H9 (cell line): ENCODE measurements at regions not wholly inside any gene's neighbourhood (a gene's known extent, or its start where the extent isn't known, plus 50 kb on each side); places are given as distances from the start of the nearest gene placed in this dataset.

ENCODE experiments used
- DNase-seq: peaks from one replicate; pipeline ENCODE4 v3.0.0-alpha.2; 2017
- H2AFZ ChIP-seq: one replicate; pipeline ENCODE4 v1.6.1; 2013; ENCODE audit warnings: mild to moderate bottlenecking, low read length, control low read depth, moderate library complexity
- H2AK5ac ChIP-seq: 2 replicates; pipeline ENCODE4 v1.6.1; 2013; ENCODE audit warnings: low read length, control low read depth, mixed read lengths; ENCODE audit not compliant: insufficient read length
- H2BK120ac ChIP-seq: one replicate; pipeline ENCODE4 v1.6.1; 2013; ENCODE audit warnings: low read depth, mild to moderate bottlenecking, low read length, control low read depth, inconsistent platforms; ENCODE audit not compliant: poor library complexity, severe bottlenecking
- H2BK12ac ChIP-seq: 2 replicates; pipeline ENCODE4 v1.6.1; 2013; ENCODE audit warnings: low read length, control low read depth, mixed read lengths, low read depth; ENCODE audit not compliant: insufficient read length
- H2BK15ac ChIP-seq: 2 replicates; pipeline ENCODE4 v1.6.1; 2013; ENCODE audit warnings: low read depth, low read length, control low read depth
- H2BK20ac ChIP-seq: one replicate; pipeline ENCODE4 v1.6.1; 2013; ENCODE audit warnings: low read depth, mild to moderate bottlenecking, low read length, control low read depth, inconsistent platforms; ENCODE audit not compliant: poor library complexity, severe bottlenecking
- H2BK5ac ChIP-seq: 2 replicates; pipeline ENCODE4 v1.6.1; 2013; ENCODE audit warnings: low read length, control low read depth, mixed read lengths; ENCODE audit not compliant: insufficient read length
- H3K14ac ChIP-seq: 2 replicates; pipeline ENCODE4 v1.6.1; 2013; ENCODE audit warnings: low read length, control low read depth; ENCODE audit not compliant: insufficient read depth
- H3K18ac ChIP-seq: 2 replicates; pipeline ENCODE4 v1.6.1; 2013; ENCODE audit warnings: low read depth, mild to moderate bottlenecking, mixed read lengths, low read length, control low read depth; ENCODE audit not compliant: insufficient read length
- H3K23ac ChIP-seq: 2 replicates; pipeline ENCODE4 v1.6.1; 2013; ENCODE audit warnings: low read length, control low read depth, mixed read lengths, low read depth; ENCODE audit not compliant: insufficient read length
- H3K23me2 ChIP-seq: 2 replicates; pipeline ENCODE4 v1.6.1; 2013; ENCODE audit warnings: low read depth, mild to moderate bottlenecking, mixed read lengths, low read length, control low read depth; ENCODE audit not compliant: insufficient read length, poor library complexity, severe bottlenecking
- H3K27ac ChIP-seq: 2 replicates; pipeline ENCODE4 v1.5.1; 2013; ENCODE audit warnings: low read length, control low read depth, mixed read lengths, low read depth; ENCODE audit not compliant: insufficient read length
- H3K27me3 ChIP-seq: 2 replicates; pipeline ENCODE4 v1.6.1; 2013; ENCODE audit warnings: low read length, control low read depth, inconsistent platforms; ENCODE audit not compliant: insufficient read depth
- H3K4ac ChIP-seq: 2 replicates; pipeline ENCODE4 v1.6.1; 2013; ENCODE audit warnings: low read depth, mild to moderate bottlenecking, control low read depth, inconsistent platforms, low read length, moderate library complexity
- H3K4me1 ChIP-seq: 2 replicates; pipeline ENCODE4 v1.6.1; 2013; ENCODE audit warnings: low read length, control low read depth, inconsistent platforms; ENCODE audit not compliant: insufficient read depth
- H3K4me2 ChIP-seq: 2 replicates; pipeline ENCODE4 v1.6.1; 2013; ENCODE audit warnings: low read length, control low read depth, mixed read lengths; ENCODE audit not compliant: insufficient read length, insufficient read depth
- H3K56ac ChIP-seq: 2 replicates; pipeline ENCODE4 v1.6.1; 2013; ENCODE audit warnings: low read depth, mild to moderate bottlenecking, mixed read lengths, low read length, control low read depth; ENCODE audit not compliant: insufficient read length
- H3K79me1 ChIP-seq: 2 replicates; pipeline ENCODE4 v1.6.1; 2013; ENCODE audit warnings: low read depth, mild to moderate bottlenecking, moderate library complexity, low read length, control low read depth, inconsistent platforms; ENCODE audit not compliant: insufficient read depth, poor library complexity, severe bottlenecking
- H3K79me2 ChIP-seq: 2 replicates; pipeline ENCODE4 v1.6.1; 2013; ENCODE audit warnings: low read length, control low read depth, inconsistent platforms; ENCODE audit not compliant: insufficient read depth
- H3K9ac ChIP-seq: 2 replicates; pipeline ENCODE4 v1.6.1; 2013; ENCODE audit warnings: low read length, control low read depth, mixed read lengths; ENCODE audit not compliant: insufficient read length; ENCODE audit errors: extremely low read depth
- H3K9me3 ChIP-seq: one replicate; pipeline ENCODE4 v1.6.1; 2013; ENCODE audit warnings: low read depth, low read length, inconsistent platforms; ENCODE audit not compliant: control insufficient read depth
- H3T11ph ChIP-seq: one replicate; pipeline ENCODE4 v1.6.1; 2013; ENCODE audit warnings: mild to moderate bottlenecking, low read length, control low read depth, inconsistent platforms
- H4K20me1 ChIP-seq: one replicate; pipeline ENCODE4 v1.6.1; 2013; ENCODE audit not compliant: control insufficient read depth, insufficient read length, insufficient read depth
- H4K5ac ChIP-seq: 2 replicates; pipeline ENCODE4 v1.6.1; 2013; ENCODE audit warnings: low read depth, mild to moderate bottlenecking, mixed read lengths, low read length, control low read depth; ENCODE audit not compliant: insufficient read length
- H4K8ac ChIP-seq: replicated peaks from 2 replicates; pipeline ENCODE4 v1.6.1; 2013; ENCODE audit warnings: low read length, control low read depth, mixed read lengths, low read depth; ENCODE audit not compliant: insufficient read length
- H4K91ac ChIP-seq: 2 replicates; pipeline ENCODE4 v1.6.1; 2013; ENCODE audit warnings: low read depth, mild to moderate bottlenecking, moderate library complexity, mixed read lengths, low read length, control low read depth; ENCODE audit not compliant: insufficient read length
- H3K27ac Mint-ChIP-seq, 3 experiments: 2 replicates in 2 of 3; 3 replicates in 1 of 3; pipeline ENCODE4 v1.8.0; 2020 to 2021; ENCODE audit warnings: mixed read lengths in 3 of 3, mild to moderate bottlenecking in 1 of 3, moderate library complexity in 1 of 3
- H3K27me3 Mint-ChIP-seq: 2 replicates; pipeline ENCODE4 v1.8.0; 2021; ENCODE audit warnings: low read depth, mild to moderate bottlenecking, moderate library complexity, mixed read lengths
- H3K36me3 Mint-ChIP-seq, 3 experiments: 2 replicates in 2 of 3; 3 replicates in 1 of 3; pipeline ENCODE4 v1.8.0; 2020 to 2021; ENCODE audit warnings: low read depth in 3 of 3, mixed read lengths in 3 of 3; ENCODE audit not compliant: insufficient read depth in 1 of 3
- H3K4me1 Mint-ChIP-seq, 2 experiments: 2 replicates each; pipeline ENCODE4 v1.8.0; 2020; ENCODE audit warnings: mixed read lengths in 2 of 2
- H3K4me3 Mint-ChIP-seq, 2 experiments: 2 replicates in 1 of 2; 3 replicates in 1 of 2; pipeline ENCODE4 v1.8.0; 2020 to 2021; ENCODE audit warnings: mild to moderate bottlenecking in 2 of 2, mixed read lengths in 2 of 2, moderate library complexity in 1 of 2
- H3K9me3 Mint-ChIP-seq, 2 experiments: 2 replicates in 1 of 2; 3 replicates in 1 of 2; pipeline ENCODE4 v1.8.0; 2020; ENCODE audit warnings: mild to moderate bottlenecking in 2 of 2, mixed read lengths in 2 of 2, moderate library complexity in 1 of 2
- WGBS: extraction: QIAGEN DNeasy Blood & Tissue Kit; methylation state at CpG from one replicate; pipeline ENCODE4 v1.1.7; 2013; ENCODE audit warnings: missing lambda C conversion rate, low lambda C conversion rate, mixed read lengths; ENCODE audit not compliant: insufficient read length; ENCODE audit errors: extremely low coverage; 5-methylcytosine and 5-hydroxymethylcytosine counted together
- TF ChIP-seq, protein P1 (sequence below): fragments of 200-600 bp; sonication (generic); conservative IDR thresholded peaks from 3 replicates; pipeline ENCODE4 v1.8.0; 2021; ENCODE audit warnings: antibody characterized with exemption, mild to moderate bottlenecking

DNA sequence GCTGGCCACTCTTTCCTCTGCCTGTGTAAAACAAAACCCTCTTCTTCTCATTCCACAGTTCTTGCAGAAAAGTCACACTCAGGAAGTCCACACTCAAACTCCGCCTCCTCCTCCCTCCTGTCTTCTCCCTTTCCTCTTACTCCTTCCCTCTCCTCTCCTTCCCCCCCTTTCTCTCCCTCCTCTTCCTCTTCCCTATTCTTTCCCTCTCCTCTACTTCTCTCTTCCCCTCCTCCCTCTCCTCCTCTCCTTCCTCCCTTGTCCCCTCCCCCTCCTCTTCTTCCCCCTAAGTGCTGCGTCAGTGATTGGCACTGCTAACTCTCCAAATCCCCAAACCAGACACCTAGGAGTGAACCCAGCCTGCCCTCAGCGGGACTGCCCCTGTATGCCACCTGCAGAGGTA is 67.0 kb downstream of the ZNF467 start:
- Histone ChIP-seq H3K4ac (no peak overlapping the region), H2AK5ac (no peak overlapping the region), H3K56ac (no peak overlapping the region), H3K18ac (no peak overlapping the region), H3K23me2 (no peaks in the 10 kb centered on the region), H2BK12ac (no peak overlapping the region), H2BK20ac (no peak overlapping the region), H3K14ac (no peak overlapping the region), H4K91ac (no peak overlapping the region), H4K8ac (no peak overlapping the region), H3K23ac (no peak overlapping the region), H2BK15ac (no peak overlapping the region), H4K20me1 (no peaks in the 10 kb centered on the region), H2BK120ac (no peak overlapping the region), H3T11ph (no peak overlapping the region), H3K4me2 (no peak overlapping the region), H3K79me2 (no peaks in the 10 kb centered on the region), H3K27ac (no peak overlapping the region), H3K79me1 (no peaks in the 10 kb centered on the region), H3K4me1 (no peaks in the 10 kb centered on the region; the same call in 1 of the 2 replicates), H3K9me3 (no peaks in the 10 kb centered on the region), H2AFZ (no peak overlapping the region), H2BK5ac (no peak overlapping the region), H3K9ac (no peak overlapping the region), H3K27me3 (no peaks in the 10 kb centered on the region; the same call in 1 of the 2 replicates), H4K5ac (no peak overlapping the region)
- DNase-seq: peak; percentile 22
- peaks cover 21% of the 10 kb centered on the region in 2 experiments for H3K9me3 Mint-ChIP-seq
- WGBS: no CpG with 5 or more reads among the region's 3 CpGs
- TF ChIP-seq, protein P1, sequence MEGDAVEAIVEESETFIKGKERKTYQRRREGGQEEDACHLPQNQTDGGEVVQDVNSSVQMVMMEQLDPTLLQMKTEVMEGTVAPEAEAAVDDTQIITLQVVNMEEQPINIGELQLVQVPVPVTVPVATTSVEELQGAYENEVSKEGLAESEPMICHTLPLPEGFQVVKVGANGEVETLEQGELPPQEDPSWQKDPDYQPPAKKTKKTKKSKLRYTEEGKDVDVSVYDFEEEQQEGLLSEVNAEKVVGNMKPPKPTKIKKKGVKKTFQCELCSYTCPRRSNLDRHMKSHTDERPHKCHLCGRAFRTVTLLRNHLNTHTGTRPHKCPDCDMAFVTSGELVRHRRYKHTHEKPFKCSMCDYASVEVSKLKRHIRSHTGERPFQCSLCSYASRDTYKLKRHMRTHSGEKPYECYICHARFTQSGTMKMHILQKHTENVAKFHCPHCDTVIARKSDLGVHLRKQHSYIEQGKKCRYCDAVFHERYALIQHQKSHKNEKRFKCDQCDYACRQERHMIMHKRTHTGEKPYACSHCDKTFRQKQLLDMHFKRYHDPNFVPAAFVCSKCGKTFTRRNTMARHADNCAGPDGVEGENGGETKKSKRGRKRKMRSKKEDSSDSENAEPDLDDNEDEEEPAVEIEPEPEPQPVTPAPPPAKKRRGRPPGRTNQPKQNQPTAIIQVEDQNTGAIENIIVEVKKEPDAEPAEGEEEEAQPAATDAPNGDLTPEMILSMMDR: no peak
- H3K4me3 Mint-ChIP-seq: no peak overlapping the region; a peak in 1 of 5 replicates
- H3K27me3 Mint-ChIP-seq: peaks cover 7% of the 10 kb centered on the region
- peak overlapping the region in 1 of 3 experiments; percentile 57; a peak in 1 of 7 replicates for H3K27ac Mint-ChIP-seq
- peaks cover 5 to 13% (median 10%) of the 10 kb centered on the region in 3 experiments for H3K36me3 Mint-ChIP-seq
- H3K4me1 Mint-ChIP-seq: peaks cover 12 to 30% of the 10 kb centered on the region in 2 experiments
